K562 (cell line): ENCODE measurements at regions not wholly inside any gene's neighbourhood (a gene's known extent, or its start where the extent isn't known, plus 50 kb on each side); places are given as distances from the start of the nearest gene placed in this dataset.
A peak's percentile ranks its signal among the peaks of the same experiment; 100 is the strongest.

Experiments used
- ARHGAP35 ChIP-seq: fragments of 450-650 bp; IDR thresholded peaks from 2 replicates; pipeline ENCODE4 v1.6.1; 2018; ENCODE audit not compliant: partially characterized antibody
- ARID3A ChIP-seq: IDR thresholded peaks from 2 replicates; pipeline ENCODE4 v1.6.1; 2012; ENCODE audit warnings: low read depth, low read length, improper control_type of control experiment, borderline replicate concordance
- BACH1 ChIP-seq: fragments of 200-800 bp; sonication (Bioruptor generic); IDR thresholded peaks from 2 replicates; pipeline ENCODE4 v1.6.1; 2016; ENCODE audit warnings: missing genetic modification characterization, missing compliant biosample characterization
- CBFA2T2 ChIP-seq: fragments of 450-650 bp; conservative IDR thresholded peaks from 2 replicates; pipeline ENCODE4 v1.6.1; 2017; ENCODE audit warnings: mild to moderate bottlenecking
- CREB1 ChIP-seq, 2 experiments: sonication (generic) in 1 of 2; formaldehyde crosslinking in 1 of 2; IDR thresholded peaks; 2 replicates each; pipeline versions ENCODE4 v1.6.1 to v1.8.0; 2012 to 2022; ENCODE audit warnings: inconsistent platforms in 1 of 2, mild to moderate bottlenecking in 1 of 2, missing genetic modification reagents in 1 of 2, moderate library complexity in 1 of 2
- E2F6 ChIP-seq, 2 experiments: IDR thresholded peaks; 2 replicates each; pipeline ENCODE4 v1.6.1; 2011; ENCODE audit warnings: borderline replicate concordance in 1 of 2, control low read depth in 1 of 2, low read depth in 1 of 2, low read length in 1 of 2, mild to moderate bottlenecking in 1 of 2, mixed read lengths in 1 of 2, moderate library complexity in 1 of 2; ENCODE audit not compliant: insufficient read depth in 1 of 2, insufficient read length in 1 of 2, poor library complexity in 1 of 2, severe bottlenecking in 1 of 2; ENCODE audit errors: extremely low read depth in 1 of 2
- EHMT2 ChIP-seq: fragments of 450-650 bp; IDR thresholded peaks from 2 replicates; pipeline ENCODE4 v1.6.1; 2018; ENCODE audit warnings: antibody characterized with exemption
- GABPA ChIP-seq: fragments of 200-800 bp; sonication (Bioruptor generic); conservative IDR thresholded peaks from 2 replicates; pipeline ENCODE4 v1.6.1; 2016; ENCODE audit warnings: low read depth, missing genetic modification characterization, missing compliant biosample characterization
- HOMEZ ChIP-seq: fragments of 250-450 bp; sonication (Bioruptor Pico); IDR thresholded peaks from 2 replicates; pipeline ENCODE4 v1.4.0; 2020; ENCODE audit warnings: mild to moderate bottlenecking, moderate library complexity
- JUND ChIP-seq, 2 experiments: IDR thresholded peaks; 2 replicates in 1 of 2; 3 replicates in 1 of 2; pipeline ENCODE4 v1.6.1; 2011; ENCODE audit warnings: borderline replicate concordance in 2 of 2, low read depth in 2 of 2, low read length in 2 of 2, improper control_type of control experiment in 1 of 2, missing biosample characterization in 1 of 2, missing genetic modification characterization in 1 of 2, missing genetic modification reagents in 1 of 2
- MEIS2 ChIP-seq: fragments of 450-650 bp; IDR thresholded peaks from 2 replicates; pipeline ENCODE4 v1.6.1; 2014; ENCODE audit warnings: mild to moderate bottlenecking; ENCODE audit not compliant: partially characterized antibody
- NRF1 ChIP-seq, 2 experiments: fragments of 450-650 bp; IDR thresholded peaks in 1 of 2; conservative IDR thresholded peaks in 1 of 2; 2 replicates each; pipeline ENCODE4 v1.6.1; 2014; ENCODE audit warnings: mild to moderate bottlenecking in 2 of 2
- PYGO2 ChIP-seq: fragments of 450-650 bp; IDR thresholded peaks from 2 replicates; pipeline ENCODE4 v1.6.1; 2016; ENCODE audit warnings: mild to moderate bottlenecking, missing genetic modification characterization, moderate library complexity, missing compliant biosample characterization
- RBBP5 ChIP-seq: fragments of 200-600 bp; sonication (generic); IDR thresholded peaks from 2 replicates; pipeline ENCODE4 v1.6.1; 2012; ENCODE audit warnings: borderline replicate concordance, mild to moderate bottlenecking, low read length, control low read depth, inconsistent platforms; ENCODE audit not compliant: insufficient read depth, poor library complexity, severe bottlenecking
- RBFOX2 ChIP-seq: fragments of 200-400 bp; formaldehyde crosslinking; IDR thresholded peaks from 2 replicates; pipeline ENCODE4 v1.6.1; 2017; ENCODE audit warnings: low read depth, mild to moderate bottlenecking, low read length, moderate library complexity
- SAFB2 ChIP-seq: fragments of 200-400 bp; formaldehyde crosslinking; IDR thresholded peaks from 2 replicates; pipeline ENCODE4 v1.6.1; 2018; ENCODE audit warnings: borderline replicate concordance, low read length, low read depth, moderate library complexity; ENCODE audit not compliant: severe bottlenecking
- SMARCC2 ChIP-seq: fragments of 450-650 bp; IDR thresholded peaks from 2 replicates; pipeline ENCODE4 v1.6.1; 2017; ENCODE audit warnings: antibody characterized with exemption, moderate library complexity, mild to moderate bottlenecking, low read depth
- SP1 ChIP-seq: sonication (generic); formaldehyde crosslinking; IDR thresholded peaks from 2 replicates; pipeline ENCODE4 v1.8.1; 2022; ENCODE audit warnings: mild to moderate bottlenecking, missing genetic modification reagents
- TAF7 ChIP-seq: fragments of 450-650 bp; IDR thresholded peaks from 2 replicates; pipeline ENCODE4 v1.6.1; 2016; ENCODE audit warnings: missing genetic modification characterization, missing compliant biosample characterization
- ZKSCAN3 ChIP-seq: fragments of 250-450 bp; sonication (Bioruptor Pico); IDR thresholded peaks from 2 replicates; pipeline ENCODE4 v1.4.0; 2020
- ZNF134 ChIP-seq: fragments of 250-450 bp; sonication (Bioruptor Pico); conservative IDR thresholded peaks from 2 replicates; pipeline ENCODE4 v1.4.0; 2020
- ZNF24 ChIP-seq: fragments of 450-650 bp; IDR thresholded peaks from 2 replicates; pipeline ENCODE4 v1.6.1; 2016
- ZNF253 ChIP-seq: fragments of 250-450 bp; sonication (Bioruptor Pico); conservative IDR thresholded peaks from 2 replicates; pipeline ENCODE4 v1.6.1; 2021; ENCODE audit warnings: mild to moderate bottlenecking
- ZNF274 ChIP-seq: IDR thresholded peaks from 2 replicates; pipeline ENCODE4 v1.6.1; 2011; ENCODE audit warnings: low read depth, mild to moderate bottlenecking, low read length, moderate library complexity, borderline replicate concordance

- TF ChIP-seq ZKSCAN3, result no peak
- no peak for TF ChIP-seq ZNF253
- TF ChIP-seq ZNF134 (CRISPR knock-in tag), result no peak
- TF ChIP-seq BACH1 (tag), result peak; percentile 55
- no peak; the same call in 1 of the 2 replicates for TF ChIP-seq GABPA (tag)
- TF ChIP-seq SP1, result 0 out of 2 replicates have a peak, but pooled peaks have one; percentile 36
- TF ChIP-seq ARHGAP35, result no peak
- TF ChIP-seq HOMEZ (CRISPR knock-in tag), result no peak
- no peak for TF ChIP-seq NRF1 (conservative IDR thresholded peaks at IDR 0.05 in 1 of 2, IDR thresholded peaks at IDR 0.05 in 1 of 2)
- peak; percentile 41; the same call in 1 of the 2 replicates for TF ChIP-seq JUND (IDR thresholded peaks at IDR 0.05; ENCODE audit: borderline replicate concordance, low read depth, low read length)
- peak; percentile 30; the same call in 1 of the 3 replicates for TF ChIP-seq JUND (tag; IDR thresholded peaks at IDR 0.05; ENCODE audit: borderline replicate concordance, low read depth, low read length)
- TF ChIP-seq RBFOX2, result 0 out of 2 replicates have a peak, but pooled peaks have one; percentile 25
- TF ChIP-seq E2F6 (IDR thresholded peaks at IDR 0.05; ENCODE audit: borderline replicate concordance in 1 of 2, extremely low read depth in 1 of 2, insufficient read depth in 1 of 2, insufficient read length in 1 of 2, low read depth in 1 of 2, low read length in 1 of 2, poor library complexity in 1 of 2, severe bottlenecking in 1 of 2), result peak in 1 of 2 experiments; percentile 38
- no peak for TF ChIP-seq ARID3A
- no peak for TF ChIP-seq PYGO2 (tag)
- no peak for TF ChIP-seq ZNF274
- 0 out of 2 replicates have a peak, but pooled peaks have one; percentile 25 for TF ChIP-seq TAF7
- no peak for TF ChIP-seq RBBP5
- TF ChIP-seq MEIS2, result peak; percentile 52
- peak; percentile 18; the same call in 1 of the 2 replicates for TF ChIP-seq ZNF24
- TF ChIP-seq SAFB2, result no peak
- TF ChIP-seq CREB1 (IDR thresholded peaks at IDR 0.05), result no peak
- TF ChIP-seq CREB1 (CRISPR knock-in tag; IDR thresholded peaks at IDR 0.05), result peak; percentile 40; the same call in 1 of the 2 replicates
- TF ChIP-seq SMARCC2, result no peak
- no peak; the same call in none of the 2 replicates for TF ChIP-seq CBFA2T2
- TF ChIP-seq EHMT2, result no peak
These were observed 57.4 kb upstream of the PCBP1 start (continued) for GRCh38 chr2:70029814-70030409.
